H1 (cell line): ENCODE measurements at regions not wholly inside any gene's neighbourhood (a gene's known extent, or its start where the extent isn't known, plus 50 kb on each side); places are given as distances from the start of the nearest gene placed in this dataset.

Experiments
- CTCF ChIA-PET: fragments of 300-600 bp; sonication (Branson Sonifier 250); formaldehyde crosslinking; loops from one replicate; lab custom pipeline; 2021; ENCODE audit not compliant: partially characterized antibody; lab: Charles Lee
- POLR2A ChIA-PET: fragments of 300-600 bp; sonication (Branson Sonifier 250); formaldehyde crosslinking; loops from one replicate; lab custom pipeline; 2021; ENCODE audit warnings: inconsistent platforms; ENCODE audit not compliant: partially characterized antibody; lab: Charles Lee
- DNase-seq, 2 experiments: peaks; one replicate each; pipeline versions ENCODE4 v3.0.0 to v3.0.0-alpha.2; 2010 to 2022; ENCODE audit warnings: low spot score in 2 of 2, low read depth in 1 of 2, mixed read lengths in 1 of 2
- FAIRE-seq: peaks from 2 replicates; lab custom pipeline; 2011; peaks lifted over from hg19 to GRCh38; lab: Jason Lieb, UNC
- H2AFZ ChIP-seq: 2 replicates; pipeline ENCODE4 v1.8.1; 2012; ENCODE audit warnings: low read length, inconsistent platforms
- H2AK5ac ChIP-seq: 2 replicates; pipeline ENCODE4 v1.6.1; 2013; ENCODE audit warnings: low read depth, low read length
- H2BK120ac ChIP-seq: replicated peaks from 2 replicates; pipeline ENCODE3; 2013; ENCODE audit warnings: low read depth, low read length, inconsistent platforms
- H2BK12ac ChIP-seq: 2 replicates; pipeline ENCODE4 v1.6.1; 2013; ENCODE audit warnings: low read depth, low read length
- H2BK15ac ChIP-seq: 2 replicates; pipeline ENCODE4 v1.6.1; 2013; ENCODE audit warnings: low read length
- H2BK20ac ChIP-seq: 2 replicates; pipeline ENCODE4 v1.6.1; 2013; ENCODE audit warnings: low read length
- H2BK5ac ChIP-seq: 2 replicates; pipeline ENCODE4 v1.6.1; 2013; ENCODE audit warnings: low read depth, low read length
- H3K14ac ChIP-seq: 2 replicates; pipeline ENCODE4 v1.6.1; 2013; ENCODE audit warnings: inconsistent platforms; ENCODE audit not compliant: insufficient read length
- H3K18ac ChIP-seq: 2 replicates; pipeline ENCODE4 v1.6.1; 2013; ENCODE audit warnings: low read length; ENCODE audit errors: extremely low read depth
- H3K23ac ChIP-seq: 2 replicates; pipeline ENCODE4 v1.6.1; 2013; ENCODE audit warnings: inconsistent platforms; ENCODE audit not compliant: insufficient read length
- H3K23me2 ChIP-seq: 2 replicates; pipeline ENCODE4 v1.6.1; 2013; ENCODE audit warnings: low read depth, low read length
- H3K27ac ChIP-seq: 2 replicates; pipeline ENCODE4 v1.6.1; 2011; ENCODE audit warnings: low read depth, low read length, inconsistent platforms
- H3K27me3 ChIP-seq, 4 experiments: replicated peaks in 1 of 4; 1 replicate in 1 of 4; 2 replicates in 3 of 4; pipeline versions ENCODE4 v1.6.1 to v1.8.1; 2011 to 2013; ENCODE audit warnings: low read length in 3 of 4, mild to moderate bottlenecking in 3 of 4, inconsistent platforms in 2 of 4, mixed read lengths in 2 of 4, moderate library complexity in 1 of 4; ENCODE audit not compliant: control insufficient read depth in 3 of 4, insufficient read depth in 3 of 4; ENCODE audit errors: extremely low read depth in 1 of 4
- H3K36me3 ChIP-seq, 4 experiments: 2 replicates each; pipeline versions ENCODE4 v1.6.1 to v1.8.1; 2011 to 2013; ENCODE audit warnings: mild to moderate bottlenecking in 4 of 4, low read length in 3 of 4, moderate library complexity in 2 of 4, control low read depth in 1 of 4, inconsistent platforms in 1 of 4; ENCODE audit not compliant: insufficient read depth in 4 of 4, control insufficient read depth in 2 of 4
- H3K4ac ChIP-seq: replicated peaks from 2 replicates; pipeline ENCODE3; 2013; ENCODE audit warnings: low read length, low read depth, mixed read lengths, inconsistent platforms; ENCODE audit not compliant: insufficient read length
- H3K4me1 ChIP-seq, 4 experiments: replicated peaks in 1 of 4; 1 replicate in 1 of 4; 2 replicates in 3 of 4; pipeline versions ENCODE4 v1.6.1 to v1.8.1; 2011 to 2013; ENCODE audit warnings: low read length in 3 of 4, inconsistent platforms in 2 of 4, mixed read lengths in 1 of 4; ENCODE audit not compliant: insufficient read depth in 4 of 4, control insufficient read depth in 3 of 4
- H3K4me2 ChIP-seq, 2 experiments: 2 replicates each; pipeline versions ENCODE4 v1.6.1 to v1.8.1; 2011 to 2013; ENCODE audit warnings: low read depth in 2 of 2, low read length in 2 of 2, control low read depth in 1 of 2, inconsistent platforms in 1 of 2, mild to moderate bottlenecking in 1 of 2; ENCODE audit not compliant: insufficient read depth in 1 of 2
- H3K4me3 ChIP-seq, 4 experiments: fragments of 200-600, 300-600 bp in 1 of 4; sonication (generic), shearing (Covaris generic), sonication (Bioruptor Twin) in 1 of 4; 2 replicates each; pipeline versions ENCODE4 v1.5.1 to v1.8.1; 2011 to 2016; ENCODE audit warnings: low read length in 4 of 4, low read depth in 3 of 4, control low read depth in 2 of 4, inconsistent platforms in 2 of 4, mild to moderate bottlenecking in 2 of 4, mixed read lengths in 1 of 4, moderate library complexity in 1 of 4; ENCODE audit not compliant: insufficient read depth in 2 of 4; ENCODE audit errors: extremely low read depth in 1 of 4
- H3K56ac ChIP-seq: replicated peaks from 2 replicates; pipeline ENCODE3; 2013; ENCODE audit warnings: low read depth, mild to moderate bottlenecking, mixed read lengths, low read length, inconsistent platforms; ENCODE audit not compliant: insufficient read length
- H3K79me1 ChIP-seq: 2 replicates; pipeline ENCODE4 v1.6.1; 2013; ENCODE audit warnings: low read depth, low read length, control low read depth
- H3K79me2 ChIP-seq, 2 experiments: 2 replicates each; pipeline versions ENCODE4 v1.6.1 to v1.8.1; 2012 to 2013; ENCODE audit warnings: low read length in 2 of 2, mild to moderate bottlenecking in 2 of 2, inconsistent platforms in 1 of 2; ENCODE audit not compliant: insufficient read depth in 2 of 2, control insufficient read depth in 1 of 2
- H3K9ac ChIP-seq, 4 experiments: replicated peaks in 1 of 4; 1 replicate in 1 of 4; 2 replicates in 3 of 4; pipeline versions ENCODE4 v1.6.1 to v1.8.1; 2011 to 2013; ENCODE audit warnings: low read depth in 3 of 4, low read length in 3 of 4, control low read depth in 2 of 4, mild to moderate bottlenecking in 2 of 4, moderate library complexity in 2 of 4, inconsistent platforms in 1 of 4; ENCODE audit errors: extremely low read depth in 1 of 4
- H3K9me3 ChIP-seq, 2 experiments: 2 replicates each; pipeline versions ENCODE4 v1.6.1 to v1.8.1; 2012 to 2013; ENCODE audit warnings: mild to moderate bottlenecking in 2 of 2, moderate library complexity in 2 of 2, control low read depth in 1 of 2, inconsistent platforms in 1 of 2, low read depth in 1 of 2, low read length in 1 of 2, mixed read lengths in 1 of 2; ENCODE audit not compliant: insufficient read depth in 2 of 2
- H4K20me1 ChIP-seq, 2 experiments: replicated peaks in 1 of 2; 2 replicates each; pipeline versions ENCODE3 to v1.8.1; 2011 to 2013; ENCODE audit warnings: inconsistent platforms in 2 of 2, low read length in 2 of 2, mild to moderate bottlenecking in 1 of 2; ENCODE audit not compliant: insufficient read depth in 2 of 2, control insufficient read depth in 1 of 2
- H4K5ac ChIP-seq: 2 replicates; pipeline ENCODE4 v1.6.1; 2013; ENCODE audit warnings: low read length, low read depth, mixed read lengths, inconsistent platforms; ENCODE audit not compliant: insufficient read length
- H4K8ac ChIP-seq: 2 replicates; pipeline ENCODE4 v1.8.0; 2013; ENCODE audit warnings: mild to moderate bottlenecking, moderate library complexity, low read length, inconsistent platforms; ENCODE audit not compliant: insufficient read depth; ENCODE audit errors: extremely low read depth
- H4K91ac ChIP-seq: replicated peaks from 2 replicates; pipeline ENCODE3; 2013; ENCODE audit warnings: low read length, mixed read lengths, inconsistent platforms; ENCODE audit not compliant: insufficient read length
- CBX8 ChIP-seq: fragments of 300-800, 300-1000 bp; sonication (generic); IDR thresholded peaks from 2 replicates; pipeline ENCODE4 v1.7.1; 2016; ENCODE audit warnings: low read depth, low read length, borderline replicate concordance
- WGBS, 2 experiments: shearing (Covaris generic) in 1 of 2; methylation state at CpG; one replicate each; pipeline versions ENCODE4 v1.1.6 to v1.1.7; 2013 to 2015; ENCODE audit warnings: low lambda C conversion rate in 2 of 2, mixed read lengths in 2 of 2, inconsistent platforms in 1 of 2, low coverage in 1 of 2, missing lambda C conversion rate in 1 of 2; ENCODE audit not compliant: insufficient replicate concordance in 2 of 2, insufficient coverage in 1 of 2, insufficient read length in 1 of 2; ENCODE audit errors: extremely low coverage in 1 of 2, missing lambda C conversion rate in 1 of 2; 5-methylcytosine and 5-hydroxymethylcytosine counted together

DNA sequence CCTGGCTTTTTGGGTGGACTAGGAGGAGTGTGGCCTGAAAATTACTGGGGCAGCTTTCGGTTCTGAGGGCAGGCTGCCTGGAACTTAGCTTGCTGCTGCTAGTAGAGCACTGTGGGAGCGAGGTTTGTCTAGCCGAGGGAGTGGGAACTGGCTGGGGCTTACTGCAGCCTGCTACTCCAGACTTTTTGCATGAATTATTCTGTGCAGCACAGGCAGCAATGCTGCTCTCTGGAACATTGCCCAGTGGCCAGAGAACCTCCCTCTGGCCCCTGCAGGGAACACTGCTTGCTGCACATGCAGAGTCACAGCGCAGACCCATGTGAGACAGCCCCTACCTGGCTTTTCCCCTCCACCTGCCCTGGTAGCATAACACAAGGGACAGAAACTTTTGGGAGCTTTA is 263.9 kb upstream of the SLITRK2 start:
- Histone ChIP-seq H2BK12ac (no peak overlapping the region), H2BK15ac (no peak overlapping the region), H4K20me1 (no peaks in the 10 kb centered on the region), H3K56ac (no peak overlapping the region), H2AK5ac (no peak overlapping the region), H3K4ac (no peak overlapping the region), H3K4me3 (no peak overlapping the region), H3K14ac (no peak overlapping the region), H3K27ac (no peak overlapping the region), H3K9me3 (no peaks in the 10 kb centered on the region), H4K5ac (no peak overlapping the region), H2BK5ac (no peak overlapping the region), H3K27me3 (no peaks in the 10 kb centered on the region), H2BK120ac (no peak overlapping the region), H3K36me3 (no peaks in the 10 kb centered on the region), H3K4me2 (no peak overlapping the region), H4K8ac (no peak overlapping the region), H3K23me2 (no peaks in the 10 kb centered on the region), H3K79me2 (no peaks in the 10 kb centered on the region), H4K91ac (no peak overlapping the region), H3K18ac (no peak overlapping the region), H3K4me1 (no peaks in the 10 kb centered on the region), H2AFZ (no peak overlapping the region), H3K9ac (no peak overlapping the region), H3K79me1 (no peaks in the 10 kb centered on the region), H3K23ac (no peak overlapping the region), H2BK20ac (no peak overlapping the region)
- WGBS, 2 experiments: 100% methylated on average over 1 of the region's 4 CpGs; no CpG with 5 or more reads in 1 of the 2 experiments
- ChIA-PET CTCF (interaction anchor here (0.6 to 2.0 kb wide), 5 partner anchors 11 to 96 kb away, joined by 3 to 5 read pairs (median 4); no protein-coding TSS in a partner anchor), POLR2A (no interaction called here)
- TF ChIP-seq CBX8: no peak
- no peak for DNase-seq
- FAIRE-seq: no peak
